Stimulated activated effector memory CD8-positive, alpha-beta T cell treated with anti-CD3 and anti-CD28 coated beads, Interleukin-12 subunit alpha, Interleukin-12 subunit beta, amount 100 ng/mL, for 72 hours (primary cell): ENCODE measurements at regions not wholly inside any gene's neighbourhood (a gene's known extent, or its start where the extent isn't known, plus 50 kb on each side); places are given as distances from the start of the nearest gene placed in this dataset.

Experiments used
- ATAC-seq: fragments of 150-1000 bp; cut with Tn5 transposase; 2 replicates; pipeline ENCODE4 v1.10.0; 2021
- DNase-seq, 2 donors: peaks; one replicate each; pipeline ENCODE4 v3.0.0; 2021 to 2022; ENCODE audit warnings: low spot score in 2 of 2
- H3K27ac Mint-ChIP-seq: one replicate; pipeline ENCODE4 v1.8.0; 2022; ENCODE audit warnings: mild to moderate bottlenecking, mixed read lengths
- H3K36me3 Mint-ChIP-seq: one replicate; pipeline ENCODE4 v1.8.0; 2022; ENCODE audit warnings: mild to moderate bottlenecking, mixed read lengths
- H3K4me1 Mint-ChIP-seq: one replicate; pipeline ENCODE4 v1.8.0; 2022; ENCODE audit warnings: mixed read lengths
- H3K4me3 Mint-ChIP-seq: one replicate; pipeline ENCODE4 v1.8.0; 2022; ENCODE audit warnings: mild to moderate bottlenecking, mixed read lengths
- H3K9me3 Mint-ChIP-seq: one replicate; pipeline ENCODE4 v1.8.0; 2022; ENCODE audit warnings: mixed read lengths

DNA sequence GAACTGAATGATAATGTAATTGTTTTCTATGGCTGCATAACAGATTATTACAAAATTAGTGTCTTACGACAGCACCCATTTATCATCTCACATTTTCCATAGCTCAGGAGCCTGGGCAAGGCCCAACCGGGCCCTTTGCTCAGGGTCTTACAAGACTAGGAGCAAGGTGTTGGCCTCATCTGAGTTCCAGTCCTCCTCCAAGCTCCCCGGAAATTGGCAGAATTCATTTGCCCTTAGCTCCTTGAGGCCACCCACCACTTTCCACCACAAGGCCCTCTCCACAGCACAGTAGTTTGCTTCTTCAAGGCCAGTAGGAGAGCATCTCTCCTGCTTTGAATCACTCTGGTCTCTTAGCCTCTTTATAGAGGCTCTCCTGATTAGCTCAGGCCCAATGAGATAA lies 89.2 kb upstream of the SALL3 start:
- DNase-seq (no peak), ATAC-seq (no peak)
- H3K9me3 Mint-ChIP-seq = peaks cover 21% of the 10 kb centered on the region
- no peaks in the 10 kb centered on the region for H3K36me3 Mint-ChIP-seq
- H3K4me1 Mint-ChIP-seq = no peaks in the 10 kb centered on the region
- H3K4me3 Mint-ChIP-seq = no peak overlapping the region
- H3K27ac Mint-ChIP-seq = no peak overlapping the region

DNA sequence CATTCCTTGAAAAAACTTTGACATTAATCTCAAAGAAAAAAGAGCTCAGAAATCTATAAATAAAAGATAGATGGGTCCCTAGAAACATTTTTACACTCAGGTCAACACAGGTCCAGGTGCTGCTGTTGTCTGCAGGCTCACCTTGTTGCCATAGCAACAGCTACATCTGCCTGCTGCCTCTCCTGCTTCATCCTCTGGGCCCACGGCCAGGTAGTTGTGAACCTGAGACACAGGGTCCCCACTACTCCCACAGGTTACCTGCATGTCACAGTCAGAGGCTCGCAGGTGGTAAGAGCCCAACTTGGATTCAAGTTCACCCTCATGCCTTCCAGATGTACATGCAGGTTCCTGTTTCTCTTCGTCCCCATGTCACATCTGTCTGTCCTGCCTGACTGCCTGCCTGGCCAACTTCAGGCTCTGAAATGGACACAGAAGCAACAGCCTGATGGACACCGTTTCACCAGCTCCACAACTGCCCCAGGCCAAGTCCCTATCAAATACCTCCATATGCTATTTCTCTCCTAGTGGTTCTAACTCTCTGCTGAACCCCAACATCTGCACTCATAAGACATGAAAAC lies 88.3 kb upstream of the SALL3 start:
- H3K9me3 Mint-ChIP-seq = peaks cover 16% of the 10 kb centered on the region
- H3K36me3 Mint-ChIP-seq = no peaks in the 10 kb centered on the region
- H3K4me1 Mint-ChIP-seq = no peaks in the 10 kb centered on the region
- ATAC-seq (no peak), DNase-seq (no peak)
- H3K4me3 Mint-ChIP-seq = no peak overlapping the region
- H3K27ac Mint-ChIP-seq = no peak overlapping the region

DNA sequence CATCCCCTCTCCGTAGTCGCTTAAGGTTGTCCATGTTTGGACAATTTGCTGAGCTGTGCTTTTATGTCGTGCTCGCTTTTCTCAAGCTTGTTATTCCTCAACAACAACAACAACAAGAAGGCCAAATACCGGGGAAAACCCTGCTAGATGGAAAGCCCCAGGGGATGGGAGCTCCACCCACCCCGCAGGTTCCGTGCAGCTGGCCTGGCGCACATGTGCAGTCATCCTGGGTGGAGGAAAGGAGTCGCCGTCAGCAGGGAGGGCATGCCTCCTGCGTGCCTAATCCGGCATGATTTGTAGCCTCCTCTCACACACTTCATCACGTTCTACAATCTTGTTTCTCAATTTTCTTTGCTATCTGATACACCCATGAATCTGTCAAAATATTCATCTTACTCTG lies 87.4 kb upstream of the SALL3 start:
- Mint-ChIP-seq H3K9me3 (peaks cover 9% of the 10 kb centered on the region), H3K4me3 (no peak overlapping the region), H3K4me1 (no peaks in the 10 kb centered on the region), H3K36me3 (no peaks in the 10 kb centered on the region), H3K27ac (no peak overlapping the region)
- DNase-seq (no peak), ATAC-seq (no peak)

DNA sequence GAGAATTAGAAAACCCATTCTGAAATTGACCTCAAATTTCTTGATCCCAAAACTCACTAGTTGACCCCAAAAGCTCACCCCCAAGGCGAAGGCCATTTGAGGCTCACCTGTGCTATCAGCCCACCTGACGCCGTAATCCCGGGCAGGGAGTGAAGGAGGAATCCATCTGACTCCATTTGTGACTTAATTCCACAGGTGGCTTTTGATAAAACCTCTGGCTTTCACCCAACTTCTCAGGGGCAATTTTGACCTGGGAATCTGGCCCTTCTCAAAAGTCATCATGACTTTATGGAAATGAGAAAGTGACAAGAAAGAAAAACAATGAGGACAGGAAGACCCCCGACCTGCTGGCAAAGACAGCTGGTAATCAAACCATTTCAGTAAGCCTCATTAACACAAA lies 86.9 kb upstream of the SALL3 start:
- ATAC-seq (no peak), DNase-seq (no peak)
- Mint-ChIP-seq H3K36me3 (no peaks in the 10 kb centered on the region), H3K4me1 (no peaks in the 10 kb centered on the region), H3K9me3 (peaks cover 6% of the 10 kb centered on the region), H3K4me3 (no peak overlapping the region), H3K27ac (no peak overlapping the region)

DNA sequence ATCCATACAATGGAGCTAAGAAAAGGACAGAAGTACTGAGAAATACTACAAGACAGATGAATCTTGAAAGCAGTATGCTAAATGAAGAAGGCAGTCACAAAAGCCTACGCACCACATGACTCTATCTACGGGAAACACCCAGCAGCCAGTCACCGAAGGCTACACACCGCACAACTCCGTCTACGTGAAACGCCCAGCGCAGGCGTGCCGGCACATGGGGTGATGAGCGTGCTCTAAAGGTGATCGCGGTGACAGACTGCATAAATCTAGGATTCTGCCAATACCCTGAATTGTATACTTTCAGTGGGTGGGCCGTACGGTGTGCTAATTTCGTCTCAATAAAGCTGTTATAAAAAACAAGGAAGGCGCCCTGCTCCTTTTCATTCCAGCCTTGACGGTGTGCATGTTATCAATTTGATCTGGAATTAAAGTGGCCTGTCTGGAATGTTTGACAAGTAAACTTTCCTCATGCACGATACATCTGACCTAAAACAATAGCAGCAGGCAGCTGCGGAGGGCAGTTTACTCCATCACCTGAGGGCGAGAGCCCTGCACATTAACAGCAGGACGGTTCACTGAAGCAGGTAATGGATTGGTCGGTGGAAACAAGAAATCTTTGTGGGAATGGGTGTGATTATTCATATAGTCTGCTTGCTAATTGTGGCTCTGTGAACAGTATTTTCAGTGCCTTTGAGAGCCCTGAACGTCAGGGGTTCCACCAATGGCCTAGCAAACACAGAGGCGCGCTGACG lies 86.2 kb upstream of the SALL3 start:
- DNase-seq (no peak), ATAC-seq (no peak)
- no peaks in the 10 kb centered on the region for H3K36me3 Mint-ChIP-seq
- H3K4me1 Mint-ChIP-seq = no peaks in the 10 kb centered on the region
- no peak overlapping the region for H3K4me3 Mint-ChIP-seq
- H3K27ac Mint-ChIP-seq = no peak overlapping the region
- peaks cover 6% of the 10 kb centered on the region for H3K9me3 Mint-ChIP-seq

DNA sequence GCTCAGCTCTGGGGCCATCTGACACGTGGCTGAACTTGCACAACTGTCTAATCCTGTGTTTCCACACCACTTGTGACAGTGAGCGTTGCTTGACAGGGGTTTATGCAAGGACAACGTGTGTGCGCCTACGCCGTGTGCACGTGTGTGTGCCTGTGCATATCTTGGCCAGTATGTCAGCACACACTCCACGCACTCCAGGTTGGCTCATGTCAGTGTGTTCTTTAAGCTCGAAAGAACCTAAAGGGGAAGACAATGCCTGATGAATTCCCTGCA lies 85.6 kb upstream of the SALL3 start:
- H3K36me3 Mint-ChIP-seq = no peaks in the 10 kb centered on the region
- ATAC-seq (peak; percentile 13), DNase-seq (no peak)
- H3K9me3 Mint-ChIP-seq = peaks cover 5% of the 10 kb centered on the region
- no peaks in the 10 kb centered on the region for H3K4me1 Mint-ChIP-seq
- H3K27ac Mint-ChIP-seq = no peak overlapping the region
- no peak overlapping the region for H3K4me3 Mint-ChIP-seq

DNA sequence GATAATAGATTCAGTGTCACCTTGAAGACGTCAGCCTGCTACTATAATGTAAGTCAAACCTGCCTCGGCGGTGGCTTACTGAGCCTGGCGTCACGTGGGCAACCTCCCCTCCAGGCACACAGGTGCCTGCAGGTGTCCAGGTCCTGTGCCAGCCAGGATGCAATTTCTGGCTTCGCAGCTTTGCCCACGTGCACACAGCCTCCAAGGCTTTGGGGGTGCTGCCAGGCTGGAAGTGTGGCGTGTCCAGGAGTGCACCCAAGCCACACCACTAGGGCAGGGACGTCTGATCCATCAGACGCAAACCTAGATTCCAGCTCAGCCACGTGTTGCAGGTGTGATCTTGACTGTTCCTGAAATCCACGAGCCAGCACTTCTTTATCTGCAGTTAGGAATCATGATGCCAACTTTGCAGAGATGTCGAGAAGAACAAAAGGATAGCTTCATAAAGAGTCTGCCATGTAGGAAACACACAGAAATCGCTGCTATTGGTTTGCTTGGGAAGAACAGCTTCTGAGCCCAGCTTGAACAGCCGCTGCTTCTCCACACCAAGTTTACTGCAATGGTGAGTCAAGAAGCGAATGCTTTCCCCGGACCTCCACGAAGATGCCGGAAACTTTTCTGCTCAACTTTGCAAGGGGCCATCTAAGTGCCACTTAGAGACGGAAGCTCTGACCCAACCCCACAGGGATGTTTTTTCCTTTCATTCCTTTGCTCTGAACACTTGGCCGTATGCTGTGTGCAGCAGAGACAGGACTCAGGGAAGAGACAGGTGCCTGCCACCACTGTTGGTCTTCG lies 84.2 kb upstream of the SALL3 start:
- DNase-seq (no peak), ATAC-seq (no peak)
- H3K27ac Mint-ChIP-seq = no peak overlapping the region
- no peak overlapping the region for H3K4me3 Mint-ChIP-seq
- H3K4me1 Mint-ChIP-seq = no peaks in the 10 kb centered on the region
- H3K36me3 Mint-ChIP-seq = no peaks in the 10 kb centered on the region
- no peaks in the 10 kb centered on the region for H3K9me3 Mint-ChIP-seq

DNA sequence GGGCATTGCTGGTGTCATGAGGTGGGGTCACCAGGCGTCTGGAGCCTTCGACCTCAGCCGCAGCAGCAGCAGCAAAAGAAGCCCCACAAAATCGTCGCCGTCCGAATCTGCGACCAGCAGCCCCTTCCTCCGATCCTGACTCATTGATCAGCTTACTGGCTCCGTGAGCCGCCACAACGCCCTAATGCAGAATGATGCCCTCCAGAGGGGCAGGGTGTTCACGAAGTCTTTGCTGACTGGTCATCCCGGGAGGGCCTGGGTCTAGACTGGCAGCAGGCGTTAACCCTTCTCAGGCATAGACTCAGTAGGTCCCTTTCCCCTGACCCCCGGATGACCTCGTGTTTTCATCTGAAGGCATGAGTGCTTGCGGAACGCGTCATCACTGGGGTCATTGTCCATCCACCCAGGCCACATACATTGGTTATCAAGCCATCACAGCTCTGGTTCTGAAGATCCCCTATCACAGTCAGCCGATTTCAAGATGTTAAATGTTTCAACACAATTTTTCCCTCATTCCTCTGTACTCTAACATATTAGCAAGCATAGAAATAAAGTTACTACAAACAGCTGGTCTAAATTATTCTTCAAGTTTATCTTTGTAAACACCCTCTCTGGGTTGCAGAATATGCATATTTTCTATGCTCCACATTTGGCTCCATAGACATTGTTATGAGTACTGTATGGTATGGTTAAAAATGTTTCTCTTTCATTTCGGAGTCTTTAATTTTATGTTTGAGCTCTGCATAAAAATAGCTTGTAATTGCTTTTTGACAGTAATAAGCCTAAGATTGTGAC lies 83.3 kb upstream of the SALL3 start:
- Mint-ChIP-seq H3K27ac (no peak overlapping the region), H3K9me3 (no peaks in the 10 kb centered on the region), H3K4me3 (no peak overlapping the region)

DNA sequence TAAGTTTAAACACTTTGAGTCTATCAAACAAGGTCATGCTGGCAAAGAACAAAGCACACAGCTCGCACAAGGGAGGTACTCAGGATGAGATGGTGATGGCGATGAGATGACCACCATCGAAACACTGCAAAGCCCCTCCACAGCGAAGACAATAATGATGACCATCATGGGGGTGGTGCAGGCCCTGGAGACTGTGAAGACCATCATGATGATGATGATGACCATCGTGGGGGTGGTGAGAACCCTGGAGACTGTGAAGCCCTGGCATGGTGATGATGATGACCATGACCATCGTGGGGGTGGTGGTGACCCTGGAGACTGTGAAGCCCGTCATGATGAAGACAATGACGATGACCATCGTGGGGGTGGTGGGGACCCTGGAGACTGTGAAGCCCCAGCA lies 81.6 kb upstream of the SALL3 start:
- ATAC-seq (no peak), DNase-seq (no peak)
- Mint-ChIP-seq H3K4me1 (peaks cover 10% of the 10 kb centered on the region), H3K36me3 (no peaks in the 10 kb centered on the region), H3K27ac (no peak overlapping the region), H3K9me3 (no peaks in the 10 kb centered on the region), H3K4me3 (no peak overlapping the region)

More for the DNA sequence above, 83.3 kb upstream of the SALL3 start:
- ATAC-seq (no peak), DNase-seq (no peak)
- no peaks in the 10 kb centered on the region for H3K36me3 Mint-ChIP-seq
- H3K4me1 Mint-ChIP-seq = no peaks in the 10 kb centered on the region

DNA sequence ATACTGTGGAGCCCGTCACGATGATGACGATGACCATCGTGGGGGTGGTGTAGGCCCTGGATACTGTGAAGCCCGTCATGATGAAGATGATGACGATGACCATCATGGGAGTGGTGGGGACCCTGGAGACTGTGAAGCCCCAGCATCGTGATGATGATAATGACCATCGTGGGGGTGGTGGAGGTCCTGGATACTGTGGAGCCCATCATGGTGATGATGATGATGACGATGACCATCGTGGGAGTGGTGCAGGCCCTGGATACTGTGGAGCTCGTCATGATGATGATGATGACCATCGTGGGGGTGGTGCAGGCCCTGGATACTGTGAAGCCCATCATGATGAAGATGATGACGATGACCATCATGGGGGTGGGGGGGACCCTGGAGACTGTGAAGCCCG lies 81.0 kb upstream of the SALL3 start:
- Mint-ChIP-seq H3K4me1 (peaks cover 10% of the 10 kb centered on the region), H3K27ac (no peak overlapping the region), H3K36me3 (no peaks in the 10 kb centered on the region), H3K4me3 (no peak overlapping the region), H3K9me3 (no peaks in the 10 kb centered on the region)
- ATAC-seq (no peak), DNase-seq (no peak)

DNA sequence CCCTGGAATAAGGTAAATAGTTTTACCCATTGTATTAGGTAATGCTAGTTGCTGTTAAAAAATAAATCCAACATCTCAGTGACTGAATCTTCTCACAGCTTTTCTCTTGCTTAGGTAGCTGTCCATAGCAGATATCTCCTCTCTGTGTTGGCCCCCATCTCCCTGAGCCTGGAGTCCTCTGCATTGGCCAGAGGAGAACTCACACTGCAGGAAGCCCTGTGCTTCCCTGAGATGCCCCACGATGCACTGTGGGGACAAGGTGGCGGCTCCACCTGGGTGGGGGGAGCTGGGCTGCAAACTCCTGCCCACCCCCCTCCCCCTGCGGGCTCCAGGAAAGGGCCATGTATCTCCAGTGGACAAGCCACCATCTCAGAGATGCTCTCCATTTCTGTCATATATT lies 80.4 kb upstream of the SALL3 start:
- Mint-ChIP-seq H3K36me3 (no peaks in the 10 kb centered on the region), H3K4me3 (no peak overlapping the region), H3K4me1 (peaks cover 10% of the 10 kb centered on the region), H3K27ac (no peak overlapping the region), H3K9me3 (no peaks in the 10 kb centered on the region)
- DNase-seq = no peak
- ATAC-seq = no peak

DNA sequence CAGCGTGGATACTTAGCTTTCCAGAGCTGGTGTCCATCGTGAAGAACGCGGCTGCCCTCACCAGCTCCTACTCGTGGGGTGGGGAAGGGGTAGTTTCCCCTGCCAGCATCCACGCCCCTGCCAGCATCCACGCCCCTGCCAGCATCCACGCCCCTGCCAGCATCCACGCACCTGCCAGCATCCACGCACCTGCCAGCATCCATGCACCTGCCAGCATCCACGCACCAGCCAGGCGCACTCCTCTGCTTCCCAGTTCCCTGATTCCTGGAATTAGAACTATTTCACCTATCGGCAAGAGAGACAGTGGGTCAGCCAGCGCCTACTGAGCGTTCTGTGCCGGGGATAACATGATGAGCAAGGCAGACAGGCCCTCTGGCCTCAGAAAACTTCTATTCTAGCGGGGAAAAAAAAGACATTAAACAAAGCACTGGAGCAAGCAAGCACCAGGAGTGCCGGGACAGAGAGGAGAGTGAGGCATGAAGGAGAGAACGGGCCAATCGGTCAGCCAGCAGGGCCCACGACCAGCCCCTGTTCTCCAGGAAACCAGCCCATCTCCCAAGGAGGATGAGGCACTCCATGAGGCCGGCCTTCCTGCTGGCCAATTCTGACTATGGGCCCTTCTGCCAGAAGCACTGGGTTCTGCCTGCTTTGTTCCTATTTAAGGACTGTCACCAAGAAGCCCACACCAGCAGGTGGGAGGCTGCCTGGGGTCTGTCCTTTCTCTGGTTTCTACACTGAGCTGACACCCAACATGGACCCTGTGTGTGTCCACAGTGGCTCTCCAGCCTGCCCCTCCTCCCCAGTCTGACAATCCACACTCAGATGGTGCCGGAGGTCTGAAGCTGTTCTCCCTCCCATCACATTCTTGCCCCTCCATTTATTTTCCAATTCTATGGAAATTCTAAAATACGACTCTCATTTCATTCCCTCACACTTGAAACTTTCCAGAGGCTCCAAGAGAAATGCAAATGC lies 78.4 kb upstream of the SALL3 start:
- H3K4me3 Mint-ChIP-seq = no peak overlapping the region
- no peak for DNase-seq

DNA sequence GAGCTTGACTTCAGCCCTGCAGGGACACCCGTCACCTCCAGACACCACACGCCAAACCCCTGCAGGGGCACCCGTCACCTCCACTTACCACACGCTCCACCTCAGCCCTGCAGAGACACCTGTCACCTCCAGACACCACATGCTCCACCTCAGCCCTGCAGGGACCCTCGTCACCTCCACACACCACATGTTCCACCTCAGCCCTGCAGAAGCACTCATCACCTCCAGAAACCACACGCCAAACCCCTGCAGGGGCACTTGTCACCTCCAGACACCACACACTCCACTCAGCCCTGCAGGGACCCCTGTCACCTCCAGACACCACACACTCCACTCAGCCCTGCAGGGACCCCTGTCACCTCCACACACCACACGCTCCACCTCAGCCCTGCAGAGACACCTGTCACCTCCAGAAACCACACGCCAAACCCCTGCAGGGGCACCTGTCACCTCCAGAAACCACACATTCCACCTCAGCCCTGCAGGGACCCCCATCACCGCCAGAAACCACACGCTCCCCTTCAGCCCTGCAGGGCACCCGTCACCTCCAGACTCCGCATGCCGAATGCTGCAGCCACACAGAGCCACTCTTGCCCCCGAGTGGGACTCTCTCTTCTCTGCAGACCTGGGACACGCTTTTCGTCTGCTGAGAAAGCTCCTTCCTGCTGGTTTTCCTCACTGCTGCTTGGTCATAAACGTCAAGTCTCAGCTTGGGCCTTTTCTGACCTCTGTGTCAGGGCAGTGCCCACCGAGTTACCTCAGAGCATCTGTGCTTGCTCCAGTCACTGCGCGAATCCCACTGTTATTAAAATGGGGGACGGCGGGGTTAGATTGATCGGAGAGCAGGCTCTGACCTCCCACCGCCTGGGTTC lies 77.5 kb upstream of the SALL3 start:
- no peak overlapping the region for H3K27ac Mint-ChIP-seq
- no peaks in the 10 kb centered on the region for H3K36me3 Mint-ChIP-seq
- H3K4me3 Mint-ChIP-seq = no peak overlapping the region
- no peak for ATAC-seq
- DNase-seq = no peak
- H3K9me3 Mint-ChIP-seq = no peaks in the 10 kb centered on the region
- H3K4me1 Mint-ChIP-seq = peaks cover 10% of the 10 kb centered on the region

More for the DNA sequence above, 78.4 kb upstream of the SALL3 start:
- Mint-ChIP-seq H3K36me3 (no peaks in the 10 kb centered on the region), H3K4me1 (peaks cover 10% of the 10 kb centered on the region), H3K9me3 (no peaks in the 10 kb centered on the region), H3K27ac (no peak overlapping the region)
- ATAC-seq = no peak
